Spleen (tissue), 11 donors: ENCODE measurements at regions not wholly inside any gene's neighbourhood (a gene's known extent, or its start where the extent isn't known, plus 50 kb on each side); places are given as distances from the start of the nearest gene placed in this dataset.
A peak's percentile ranks its signal among the peaks of the same experiment; 100 is the strongest.

ENCODE experiments used
- DNase-seq: peaks from one replicate; pipeline ENCODE4 v3.0.0-alpha.2; 2020
- H3K27ac ChIP-seq, 8 donors: fragments of 200-600 bp; sonication (generic) in 7 of 8; 1 replicate in 4 of 8; 2 replicates in 4 of 8; pipeline versions ENCODE4 v1.5.0 to v1.8.0; 2016 to 2021; ENCODE audit warnings: inconsistent platforms in 4 of 8, mild to moderate bottlenecking in 4 of 8, moderate library complexity in 1 of 8
- H3K27me3 ChIP-seq, 7 donors: fragments of 200-600 bp; sonication (generic) in 6 of 7; replicated peaks in 1 of 7; 1 replicate in 4 of 7; 2 replicates in 3 of 7; pipeline versions ENCODE4 v1.5.0 to v1.8.0; 2016 to 2021; ENCODE audit warnings: inconsistent platforms in 3 of 7, mild to moderate bottlenecking in 1 of 7
- H3K36me3 ChIP-seq, 6 donors: fragments of 200-600 bp; sonication (generic) in 5 of 6; 1 replicate in 4 of 6; 2 replicates in 2 of 6; pipeline versions ENCODE4 v1.5.0 to v1.8.0; 2016 to 2021; ENCODE audit warnings: inconsistent platforms in 2 of 6
- H3K4me1 ChIP-seq, 6 donors: fragments of 200-600 bp; sonication (generic) in 5 of 6; 1 replicate in 3 of 6; 2 replicates in 3 of 6; pipeline versions ENCODE4 v1.5.0 to v1.8.0; 2016 to 2021; ENCODE audit warnings: inconsistent platforms in 3 of 6
- H3K4me3 ChIP-seq, 8 donors: fragments of 200-600 bp; sonication (generic) in 7 of 8; 1 replicate in 4 of 8; 2 replicates in 4 of 8; pipeline versions ENCODE4 v1.5.0 to v1.8.0; 2016 to 2021; ENCODE audit warnings: inconsistent platforms in 4 of 8, mild to moderate bottlenecking in 4 of 8, moderate library complexity in 2 of 8
- H3K9me3 ChIP-seq, 8 donors: fragments of 200-600 bp; sonication (generic) in 7 of 8; 1 replicate in 4 of 8; 2 replicates in 4 of 8; pipeline versions ENCODE4 v1.5.0 to v1.8.0; 2016 to 2021; ENCODE audit warnings: inconsistent platforms in 4 of 8
- POLR2A ChIP-seq, 3 donors: fragments of 450-650 bp; IDR thresholded peaks; one replicate each; pipeline ENCODE4 v1.5.1; 2017; ENCODE audit warnings: antibody characterized with exemption in 3 of 3, mild to moderate bottlenecking in 1 of 3
- POLR2AphosphoS5 ChIP-seq, 3 donors: sonication (generic); formaldehyde crosslinking; IDR thresholded peaks; one replicate each; pipeline ENCODE4 v1.5.1; 2017; ENCODE audit warnings: antibody characterized with exemption in 3 of 3
- WGBS, 5 donors: extraction: QIAGEN DNeasy Blood & Tissue Kit in 3 of 5; methylation state at CpG; one replicate each; pipeline versions ENCODE4 v1.1.5 to v1.1.7; 2013 to 2018; 5-methylcytosine and 5-hydroxymethylcytosine counted together
- intact Hi-C: fragments of 100-400 bp; cut with DNase I; formaldehyde crosslinking; loops from one replicate; pipeline ENCODE4 v1.15.0; 2023; ENCODE audit warnings: low total_unique reads
- TF ChIP-seq, protein P1 (sequence below), 11 experiments: fragments of 200-600 bp in 7 of 11; fragments of 450-650 bp in 4 of 11; sonication (generic) in 4 of 11; IDR thresholded peaks in 8 of 11; conservative IDR thresholded peaks in 3 of 11; 1 replicate in 7 of 11; 2 replicates in 4 of 11; pipeline versions ENCODE4 v1.4.0 to v1.8.0; 2016 to 2021; ENCODE audit warnings: antibody characterized with exemption in 11 of 11, inconsistent platforms in 4 of 11, mild to moderate bottlenecking in 1 of 11
- donor health status: healthy with polysubstance abuse.
- donor health status: DM: no; HTN: no; CAD: no; lungs with moderate emphysema.
- donor health status: DM: no; HTN: no; CAD: no.
- donor health status: Bipolar disorder and iron deficiency.
- donor health status: healthy.
- donor health status: DM: no; HTN: no; CAD: no.
- donor health status: DM: yes; HTN: yes; CAD: no.

DNA sequence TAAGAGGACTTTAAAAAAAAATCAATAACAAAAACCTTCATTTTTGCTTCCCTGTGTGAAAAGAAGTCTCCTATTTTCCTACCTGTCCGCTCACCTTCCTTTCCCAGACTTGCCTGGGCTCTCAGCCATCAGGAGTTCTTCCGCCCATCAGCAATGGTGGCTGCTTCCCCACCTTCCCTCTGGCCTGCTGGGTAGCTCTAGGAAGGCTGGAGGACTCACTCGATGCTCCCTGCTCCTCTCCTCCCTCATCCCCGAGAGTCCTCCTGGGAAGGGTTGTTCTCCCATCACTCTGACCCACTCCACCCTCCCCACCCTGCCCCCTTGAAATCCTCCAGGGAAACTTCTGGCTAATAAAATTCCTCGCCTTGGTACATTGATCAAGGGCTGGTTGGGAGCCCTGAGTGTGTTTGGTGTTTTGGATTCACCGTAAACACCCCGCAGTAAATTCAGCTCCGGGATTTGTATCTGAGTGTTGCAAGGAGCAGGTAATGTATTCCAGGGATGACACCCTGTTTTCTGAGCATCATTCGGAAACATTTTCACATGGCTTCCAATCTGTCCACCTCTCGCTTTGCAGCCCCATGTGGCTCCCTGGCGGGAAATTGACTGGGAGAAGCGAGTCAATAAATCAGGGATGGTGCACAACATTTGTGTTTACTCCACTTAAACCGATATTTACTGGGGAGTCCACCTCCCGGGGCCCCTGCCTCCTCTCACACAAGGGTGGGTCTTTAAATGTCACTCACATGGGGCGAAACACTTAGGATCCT is 126.4 kb upstream of the SDK1 start:
- Histone ChIP-seq H3K4me1 (no peaks in the 10 kb centered on the region), H3K27ac (no peak overlapping the region), H3K9me3 (peaks cover 0 to 9% (median 0%) of the 10 kb centered on the region in 8 donors), H3K36me3 (no peaks in the 10 kb centered on the region), H3K27me3 (peaks cover 0 to 13% (median 0%) of the 10 kb centered on the region in 7 donors), H3K4me3 (no peak overlapping the region)
- DNase-seq = peak; percentile 56
- WGBS, 5 donors = 84 to 92% (median 87%) methylated on average over 15 of the region's 15 CpGs
- TF ChIP-seq POLR2A (IDR thresholded peaks at IDR 0.05) (no peak), POLR2AphosphoS5 (IDR thresholded peaks at IDR 0.05) (no peak)
- TF ChIP-seq, protein P1, sequence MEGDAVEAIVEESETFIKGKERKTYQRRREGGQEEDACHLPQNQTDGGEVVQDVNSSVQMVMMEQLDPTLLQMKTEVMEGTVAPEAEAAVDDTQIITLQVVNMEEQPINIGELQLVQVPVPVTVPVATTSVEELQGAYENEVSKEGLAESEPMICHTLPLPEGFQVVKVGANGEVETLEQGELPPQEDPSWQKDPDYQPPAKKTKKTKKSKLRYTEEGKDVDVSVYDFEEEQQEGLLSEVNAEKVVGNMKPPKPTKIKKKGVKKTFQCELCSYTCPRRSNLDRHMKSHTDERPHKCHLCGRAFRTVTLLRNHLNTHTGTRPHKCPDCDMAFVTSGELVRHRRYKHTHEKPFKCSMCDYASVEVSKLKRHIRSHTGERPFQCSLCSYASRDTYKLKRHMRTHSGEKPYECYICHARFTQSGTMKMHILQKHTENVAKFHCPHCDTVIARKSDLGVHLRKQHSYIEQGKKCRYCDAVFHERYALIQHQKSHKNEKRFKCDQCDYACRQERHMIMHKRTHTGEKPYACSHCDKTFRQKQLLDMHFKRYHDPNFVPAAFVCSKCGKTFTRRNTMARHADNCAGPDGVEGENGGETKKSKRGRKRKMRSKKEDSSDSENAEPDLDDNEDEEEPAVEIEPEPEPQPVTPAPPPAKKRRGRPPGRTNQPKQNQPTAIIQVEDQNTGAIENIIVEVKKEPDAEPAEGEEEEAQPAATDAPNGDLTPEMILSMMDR (IDR thresholded peaks at IDR 0.05 in 8 of 11, conservative IDR thresholded peaks at IDR 0.05 in 3 of 11) = no peak
- intact Hi-C loops = no loop called here

GRCh38 chr7:3175285-3175902 is 125.7 kb upstream of the SDK1 start:
- DNase-seq = peak; percentile 42
- H3K27ac ChIP-seq = no peak overlapping the region
- peaks cover 0 to 11% (median 0%) of the 10 kb centered on the region in 7 donors for H3K27me3 ChIP-seq
- no peak overlapping the region for H3K4me3 ChIP-seq
- H3K9me3 ChIP-seq = peaks cover 0 to 9% (median 0%) of the 10 kb centered on the region in 8 donors
- WGBS, 5 donors = 69 to 80% (median 73%) methylated on average over 9 of the region's 9 CpGs
- intact Hi-C loops = no loop called here
- H3K36me3 ChIP-seq = no peaks in the 10 kb centered on the region
- no peaks in the 10 kb centered on the region for H3K4me1 ChIP-seq
- TF ChIP-seq POLR2AphosphoS5 (IDR thresholded peaks at IDR 0.05) (no peak), POLR2A (IDR thresholded peaks at IDR 0.05) (no peak)
- TF ChIP-seq, protein P1 (IDR thresholded peaks at IDR 0.05 in 8 of 11, conservative IDR thresholded peaks at IDR 0.05 in 3 of 11) = no peak

DNA sequence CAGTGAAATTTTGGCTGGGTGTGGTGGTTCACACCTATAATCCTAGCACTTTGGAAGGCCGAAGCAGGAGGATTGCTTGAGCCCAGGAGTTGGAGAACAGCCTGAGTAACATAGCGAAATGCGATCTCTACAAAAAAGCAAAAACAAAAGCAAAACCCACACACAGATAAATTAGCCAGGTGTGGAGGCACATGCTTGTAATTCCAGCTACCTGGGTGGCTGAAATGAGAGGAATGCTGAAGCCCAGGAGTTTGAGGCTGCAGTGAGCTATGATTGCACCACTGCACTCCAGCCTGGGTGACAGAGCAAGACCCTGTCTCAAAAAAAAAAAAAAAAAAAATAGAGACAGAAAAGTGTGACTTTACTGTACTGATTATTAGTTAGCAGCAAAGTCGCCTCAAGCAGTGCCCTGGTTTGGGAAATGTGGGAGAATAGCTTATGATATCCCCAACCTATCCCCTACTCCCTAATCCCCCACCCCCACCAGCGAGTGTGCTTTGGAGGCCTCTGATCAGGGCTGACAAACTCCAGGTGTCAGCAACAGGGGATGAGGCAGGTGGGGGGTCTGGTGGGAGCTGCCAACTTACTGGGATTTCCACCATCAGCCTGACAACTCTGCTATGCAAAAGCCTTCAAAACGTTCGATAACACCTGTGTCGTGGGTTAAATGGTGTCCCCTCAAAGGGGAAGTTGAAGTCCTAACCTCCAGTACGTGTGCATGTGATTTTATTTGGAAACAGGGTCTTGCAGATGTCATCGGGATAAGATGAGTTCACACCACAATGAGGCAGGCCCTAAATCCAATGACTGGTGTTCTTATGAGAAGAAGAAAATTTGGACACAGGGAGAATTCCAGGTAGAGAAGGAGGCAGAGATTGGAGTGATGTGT is 124.7 kb upstream of the SDK1 start:
- intact Hi-C loops = no loop called here
- Histone ChIP-seq H3K27me3 (peaks cover 0 to 6% (median 0%) of the 10 kb centered on the region in 7 donors), H3K27ac (no peak overlapping the region), H3K4me1 (no peaks in the 10 kb centered on the region), H3K36me3 (no peaks in the 10 kb centered on the region), H3K9me3 (peaks cover 0 to 9% (median 0%) of the 10 kb centered on the region in 8 donors), H3K4me3 (no peak overlapping the region)
- whole genome bisulfite sequencing, 5 donors = 55 to 61% (median 57%) methylated on average over 10 of the region's 10 CpGs
- TF ChIP-seq, protein P1 (IDR thresholded peaks at IDR 0.05 in 8 of 11, conservative IDR thresholded peaks at IDR 0.05 in 3 of 11) = no peak
- no peak for TF ChIP-seq POLR2AphosphoS5 (IDR thresholded peaks at IDR 0.05)
- no peak for TF ChIP-seq POLR2A (IDR thresholded peaks at IDR 0.05)
- DNase-seq = peak; percentile 14
